ENCODE measurements at regions not wholly inside any gene's neighbourhood (a gene's known extent, or its start where the extent isn't known, plus 50 kb on each side); places are given as distances from the start of the nearest gene placed in this dataset.

- TF ChIP-seq KIAA2018 (CRISPR knock-in tag; IDR thresholded peaks at IDR 0.05; ENCODE audit: borderline replicate concordance) (no peak), TRAFD1 (CRISPR knock-in tag; IDR thresholded peaks at IDR 0.05; ENCODE audit: borderline replicate concordance) (no peak)
These were observed 298.9 kb upstream of the EDIL3 start (continued) for GRCh38 chr5:84683594-84683993.

GRCh38 chr5:84682531-84682930, 297.9 kb upstream of the EDIL3 start:
- Histone ChIP-seq H3K4me3 (replicated peaks in 1 of 3; ENCODE audit: insufficient read depth in 1 of 3, low read depth in 2 of 3, low read length in 3 of 3) (no peak overlapping the region), H2AFZ (ENCODE audit: low read length) (no peak overlapping the region), H3K9ac (ENCODE audit: insufficient read depth, low read depth, low read length) (no peak overlapping the region), H3K4me2 (ENCODE audit: low read depth, low read length) (no peak overlapping the region), H4K20me1 (ENCODE audit: insufficient read depth, low read length) (no peaks in the 10 kb centered on the region), H3K27ac (ENCODE audit: extremely low read length, insufficient read depth, low read length) (no peak overlapping the region), H3K79me2 (ENCODE audit: insufficient read depth, low read length) (no peaks in the 10 kb centered on the region), H3K27me3 (ENCODE audit: control insufficient read depth in 1 of 2, insufficient read depth in 2 of 2, low read length in 2 of 2) (no peaks in the 10 kb centered on the region), H3K9me3 (ENCODE audit: low read length) (no peaks in the 10 kb centered on the region), H3K4me1 (ENCODE audit: insufficient read depth, low read length) (no peaks in the 10 kb centered on the region), H3K36me3 (replicated peaks in 1 of 2; ENCODE audit: control insufficient read depth in 1 of 2, insufficient read depth in 2 of 2, low read length in 2 of 2) (no peaks in the 10 kb centered on the region)
- WGBS (ENCODE audit: low lambda C conversion rate), result 0% methylated on average over 1 of the region's 1 CpG
- ChIA-PET CTCF (ENCODE audit: low intra/inter-chr PET ratio, low total read pairs) (no interaction called here), POLR2A (no interaction called here)
- intact Hi-C loops (cut with micrococcal nuclease; ENCODE audit: unreplicated experiment) (no loop called here), in situ Hi-C loops (cut with HindIII; ENCODE audit: extremely low pct_ligation_motif_present, low pct_unique_long_range_greater_than_20kb) (no loop called here)
- no peak for DNase-seq (ENCODE audit: low spot score)
- no TSS peak for BruUV-seq (replicated peaks)
- no peak for ATAC-seq
- no peak for FAIRE-seq
- TF ChIP-seq ZNF766 (CRISPR knock-in tag; IDR thresholded peaks at IDR 0.05; ENCODE audit: borderline replicate concordance) (no peak), NR2F2 (IDR thresholded peaks at IDR 0.05; ENCODE audit: borderline replicate concordance, low read depth) (no peak), ZNF432 (CRISPR knock-in tag; IDR thresholded peaks at IDR 0.05; ENCODE audit: borderline replicate concordance) (no peak), ZBTB44 (CRISPR knock-in tag; IDR thresholded peaks at IDR 0.05) (no peak), CREM (IDR thresholded peaks at IDR 0.05) (no peak), CREM (CRISPR knock-in tag; IDR thresholded peaks at IDR 0.05) (no peak), ZNF713 (CRISPR knock-in tag; IDR thresholded peaks at IDR 0.05) (no peak), HNF4G (IDR thresholded peaks at IDR 0.05; ENCODE audit: borderline replicate concordance, low read depth, low read length) (no peak), HNF4G (CRISPR knock-in tag; IDR thresholded peaks at IDR 0.05; ENCODE audit: borderline replicate concordance, low read depth) (no peak), ZFAT (CRISPR knock-in tag; conservative IDR thresholded peaks at IDR 0.05) (no peak), REPIN1 (CRISPR knock-in tag; IDR thresholded peaks at IDR 0.05; ENCODE audit: borderline replicate concordance, low read depth) (no peak), ZNF263 (CRISPR knock-in tag; IDR thresholded peaks at IDR 0.05) (no peak)

Measured in HepG2 (cell line).